Small intestine (tissue), 7 donors: ENCODE measurements at regions not wholly inside any gene's neighbourhood (a gene's known extent, or its start where the extent isn't known, plus 50 kb on each side); places are given as distances from the start of the nearest gene placed in this dataset.

ENCODE experiments used
- DNase-seq, 2 donors: peaks; one replicate each; pipeline versions ENCODE4 v3.0.0 to v3.0.0-alpha.2; 2013
- FAIRE-seq: peaks from 2 replicates; lab custom pipeline; 2012; peaks lifted over from hg19 to GRCh38; lab: Jason Lieb, UNC
- H3K27ac ChIP-seq, 3 donors: one replicate each; pipeline ENCODE4 v1.5.1; 2013; ENCODE audit warnings: low read length in 2 of 3, mild to moderate bottlenecking in 2 of 3, control low read depth in 1 of 3, inconsistent platforms in 1 of 3, low read depth in 1 of 3, moderate library complexity in 1 of 3
- H3K27me3 ChIP-seq, 3 donors: one replicate each; pipeline ENCODE4 v1.6.1; 2013; ENCODE audit warnings: low read length in 3 of 3, inconsistent platforms in 1 of 3; ENCODE audit not compliant: control insufficient read depth in 3 of 3, insufficient read depth in 3 of 3
- H3K36me3 ChIP-seq, 3 donors: one replicate each; pipeline ENCODE4 v1.6.1; 2013; ENCODE audit warnings: low read length in 3 of 3, inconsistent platforms in 1 of 3, low read depth in 1 of 3, mild to moderate bottlenecking in 1 of 3, moderate library complexity in 1 of 3; ENCODE audit not compliant: control insufficient read depth in 3 of 3, insufficient read depth in 2 of 3
- H3K4me1 ChIP-seq, 3 donors: one replicate each; pipeline ENCODE4 v1.6.1; 2013; ENCODE audit warnings: low read length in 2 of 3, inconsistent platforms in 1 of 3, low read depth in 1 of 3, mild to moderate bottlenecking in 1 of 3, moderate library complexity in 1 of 3; ENCODE audit not compliant: control insufficient read depth in 3 of 3, insufficient read depth in 2 of 3
- H3K4me3 ChIP-seq, 3 donors: one replicate each; pipeline ENCODE4 v1.5.1; 2013; ENCODE audit warnings: low read length in 3 of 3, control low read depth in 1 of 3, inconsistent platforms in 1 of 3, low read depth in 1 of 3, mild to moderate bottlenecking in 1 of 3, moderate library complexity in 1 of 3
- H3K9me3 ChIP-seq, 2 donors: one replicate each; pipeline ENCODE4 v1.6.1; 2013; ENCODE audit warnings: low read depth in 1 of 2, low read length in 1 of 2; ENCODE audit not compliant: control insufficient read depth in 2 of 2, insufficient read depth in 1 of 2
- WGBS, 3 donors: extraction: QIAGEN DNeasy Blood & Tissue Kit; methylation state at CpG; one replicate each; pipeline ENCODE4 v1.1.7; 2013; 5-methylcytosine and 5-hydroxymethylcytosine counted together
- donor health status: healthy with polysubstance abuse.
- donor health status: control.
- donor health status: control.
- donor health status: Bipolar disorder and iron deficiency.
- donor health status: healthy.

DNA sequence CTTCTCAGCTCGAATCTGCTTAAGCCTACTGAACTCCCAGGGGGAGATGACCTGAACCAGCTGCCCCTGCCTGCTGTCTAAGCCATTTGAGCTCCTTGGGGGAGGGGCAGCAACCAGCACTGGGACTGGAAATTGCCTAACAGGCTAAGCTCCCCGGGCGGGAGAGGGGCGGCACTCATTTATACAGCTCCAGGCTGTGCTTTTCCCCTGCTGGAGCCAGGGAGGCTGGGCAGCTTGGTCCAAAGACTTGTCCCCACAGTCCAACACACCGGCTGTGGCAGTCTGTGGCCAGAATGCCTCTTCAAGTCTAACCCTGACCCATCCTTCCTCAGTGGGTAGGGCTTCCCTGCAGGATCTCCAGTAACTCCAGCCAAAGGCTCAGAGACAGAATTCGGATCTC is 1241.5 kb downstream of the ROBO2 start:
- Histone ChIP-seq H3K4me1 (no peaks in the 10 kb centered on the region), H3K9me3 (peaks cover 0 to 8% of the 10 kb centered on the region in 2 donors), H3K27ac (no peak overlapping the region), H3K27me3 (no peaks in the 10 kb centered on the region), H3K36me3 (no peaks in the 10 kb centered on the region), H3K4me3 (no peak overlapping the region)
- WGBS, 3 donors = 80 to 88% (median 81%) methylated on average over 6 of the region's 6 CpGs
- FAIRE-seq (no peak), DNase-seq (no peak)

DNA sequence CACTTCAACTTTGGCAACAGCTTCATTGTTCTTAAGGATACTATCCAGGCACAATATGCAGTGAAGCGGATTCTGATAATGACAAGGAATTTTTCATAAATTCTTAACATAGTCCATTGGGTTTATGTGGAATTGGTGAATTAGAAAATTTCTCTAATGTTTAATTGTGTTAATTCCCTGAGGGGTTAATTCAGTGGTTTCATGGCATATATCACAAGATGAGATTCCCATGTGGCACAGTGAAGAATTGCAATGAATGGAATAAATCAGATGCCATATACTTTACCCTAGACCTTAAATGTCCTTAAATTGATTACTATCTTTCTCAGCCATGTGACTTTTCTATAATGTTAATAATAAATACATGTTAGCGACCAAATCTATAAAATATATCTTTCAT is 1244.1 kb downstream of the ROBO2 start:
- Histone ChIP-seq H3K4me3 (no peak overlapping the region), H3K4me1 (no peaks in the 10 kb centered on the region), H3K9me3 (peaks cover 0 to 8% of the 10 kb centered on the region in 2 donors), H3K36me3 (no peaks in the 10 kb centered on the region), H3K27ac (no peak overlapping the region), H3K27me3 (no peaks in the 10 kb centered on the region)
- FAIRE-seq (no peak), DNase-seq (no peak)
- 77 to 79% (median 79%) methylated on average over 2 of the region's 2 CpGs for WGBS, 3 donors

DNA sequence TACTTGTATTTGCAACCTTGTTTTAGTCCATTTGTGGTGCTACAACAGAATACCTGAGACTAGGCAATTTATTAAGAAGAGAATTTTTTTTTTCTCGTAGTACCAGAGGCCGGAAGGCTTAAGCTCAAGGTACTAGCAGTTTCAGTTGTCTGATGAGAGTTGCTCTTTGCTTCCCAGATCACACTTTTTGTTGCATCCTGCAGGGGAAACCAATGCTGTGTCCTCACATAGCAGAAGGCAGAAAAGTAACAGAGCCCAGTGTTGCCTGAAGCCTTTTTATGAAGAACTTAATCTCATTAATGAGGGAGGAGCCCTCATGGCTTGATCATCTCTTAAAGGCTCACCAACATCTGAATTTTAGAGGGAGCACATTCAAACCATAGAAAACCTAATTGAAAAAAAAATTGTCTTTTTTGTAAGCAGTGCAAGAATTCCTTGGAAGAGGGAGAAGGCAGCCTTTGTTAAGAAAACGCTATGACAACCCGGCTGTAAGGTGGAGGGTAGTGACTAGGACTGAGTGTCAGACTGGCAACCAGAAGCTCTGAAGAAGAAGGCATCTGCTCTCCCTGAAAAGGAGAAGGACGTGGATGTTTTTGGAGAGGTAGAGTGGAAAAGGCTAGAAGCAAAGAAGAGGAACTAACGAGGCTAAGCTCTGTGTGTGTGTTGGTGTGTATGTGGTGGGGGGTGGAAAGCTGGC is 1245.3 kb downstream of the ROBO2 start:
- Histone ChIP-seq H3K36me3 (no peaks in the 10 kb centered on the region), H3K4me1 (no peaks in the 10 kb centered on the region), H3K4me3 (no peak overlapping the region), H3K27me3 (no peaks in the 10 kb centered on the region), H3K9me3 (peaks cover 0 to 8% of the 10 kb centered on the region in 2 donors), H3K27ac (no peak overlapping the region)
- FAIRE-seq (no peak), DNase-seq (no peak)
- WGBS, 3 donors = 54 to 72% (median 63%) methylated on average over 6 of the region's 6 CpGs

GRCh38 chr3:78287085-78287484 is 1247.2 kb downstream of the ROBO2 start:
- Histone ChIP-seq H3K9me3 (no peaks in the 10 kb centered on the region), H3K36me3 (no peaks in the 10 kb centered on the region), H3K4me3 (no peak overlapping the region), H3K27me3 (no peaks in the 10 kb centered on the region), H3K27ac (no peak overlapping the region), H3K4me1 (no peaks in the 10 kb centered on the region)
- DNase-seq (no peak), FAIRE-seq (no peak)

GRCh38 chr3:78293284-78293683 is 1253.4 kb downstream of the ROBO2 start:
- H3K9me3 ChIP-seq = peaks cover 0 to 4% of the 10 kb centered on the region in 2 donors
- no peak overlapping the region for H3K27ac ChIP-seq
- H3K4me1 ChIP-seq = no peaks in the 10 kb centered on the region
- no peak overlapping the region for H3K4me3 ChIP-seq
- 52 to 76% (median 53%) methylated on average over 3 of the region's 3 CpGs for WGBS, 3 donors
- H3K36me3 ChIP-seq = no peaks in the 10 kb centered on the region
- H3K27me3 ChIP-seq = no peaks in the 10 kb centered on the region
- DNase-seq = no peak
- FAIRE-seq = no peak

GRCh38 chr3:78304115-78304514 is 1264.2 kb downstream of the ROBO2 start:
- Histone ChIP-seq H3K27me3 (no peaks in the 10 kb centered on the region), H3K9me3 (peaks cover 0 to 11% of the 10 kb centered on the region in 2 donors), H3K4me3 (no peak overlapping the region), H3K36me3 (no peaks in the 10 kb centered on the region), H3K4me1 (no peaks in the 10 kb centered on the region), H3K27ac (no peak overlapping the region)
- WGBS, 3 donors = 70 to 79% (median 72%) methylated on average over 2 of the region's 2 CpGs
- DNase-seq (no peak), FAIRE-seq (no peak)

- Histone ChIP-seq H3K4me1 (no peaks in the 10 kb centered on the region), H3K4me3 (no peak overlapping the region), H3K36me3 (no peaks in the 10 kb centered on the region), H3K27me3 (no peaks in the 10 kb centered on the region), H3K27ac (no peak overlapping the region), H3K9me3 (no peaks in the 10 kb centered on the region)
- 43 to 81% (median 63%) methylated on average over 2 of the region's 2 CpGs for WGBS, 3 donors
- FAIRE-seq = no peak
- DNase-seq = no peak
These were observed 1273.0 kb downstream of the ROBO2 start for GRCh38 chr3:78312851-78313250.

DNA sequence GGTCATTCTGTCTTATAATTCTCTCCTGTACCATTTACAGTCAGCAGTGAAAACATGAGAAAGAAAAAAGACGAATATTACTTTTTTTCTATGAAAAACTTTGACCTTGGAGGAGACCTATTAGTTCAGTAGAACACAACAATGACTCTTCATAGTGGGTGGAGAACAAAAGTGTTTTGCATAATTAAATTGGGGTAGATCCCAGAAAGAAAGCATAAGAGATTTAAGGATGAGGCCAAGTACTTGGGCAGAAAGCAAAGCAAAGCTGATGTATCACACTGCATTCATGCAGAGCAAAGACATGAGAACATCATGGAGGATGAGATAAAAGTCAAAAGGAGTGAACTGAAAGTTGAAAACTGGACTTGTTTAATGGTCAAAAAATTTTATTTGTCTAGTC is 1273.4 kb downstream of the ROBO2 start:
- DNase-seq = no peak
- FAIRE-seq = no peak
- Histone ChIP-seq H3K4me3 (no peak overlapping the region), H3K4me1 (no peaks in the 10 kb centered on the region), H3K9me3 (no peaks in the 10 kb centered on the region), H3K27me3 (no peaks in the 10 kb centered on the region), H3K36me3 (no peaks in the 10 kb centered on the region), H3K27ac (no peak overlapping the region)
- 38 to 82% (median 66%) methylated on average over 1 of the region's 1 CpG for whole genome bisulfite sequencing, 3 donors

- H3K4me3 ChIP-seq = no peak overlapping the region
- H3K4me1 ChIP-seq = no peaks in the 10 kb centered on the region
- 47 to 60% (median 50%) methylated on average over 2 of the region's 2 CpGs for WGBS, 3 donors
- H3K27me3 ChIP-seq = no peaks in the 10 kb centered on the region
- no peaks in the 10 kb centered on the region for H3K9me3 ChIP-seq
- DNase-seq = no peak
- no peak for FAIRE-seq
- no peaks in the 10 kb centered on the region for H3K36me3 ChIP-seq
- H3K27ac ChIP-seq = no peak overlapping the region
These were observed 1274.4 kb downstream of the ROBO2 start for GRCh38 chr3:78314327-78314726.
